ENCODE measurements at regions not wholly inside any gene's neighbourhood (a gene's known extent, or its start where the extent isn't known, plus 50 kb on each side); places are given as distances from the start of the nearest gene placed in this dataset.
A peak's percentile ranks its signal among the peaks of the same experiment; 100 is the strongest.

- DNase-seq: no peak
These were observed 519.3 kb downstream of the MED13L start for GRCh38 chr12:115758183-115758582.

- no peak for DNase-seq
These were observed 520.7 kb downstream of the MED13L start for GRCh38 chr12:115756804-115757203.

- DNase-seq: no peak
These were observed 521.2 kb downstream of the MED13L start for GRCh38 chr12:115756271-115756670.

- DNase-seq: no peak
These were observed 521.8 kb downstream of the MED13L start for GRCh38 chr12:115755725-115756085.

GRCh38 chr12:115755061-115755724, 522.3 kb downstream of the MED13L start:
- DNase-seq: no peak

- peak; percentile 40 to 52 for DNase-seq
These were observed 524.4 kb downstream of the MED13L start for GRCh38 chr12:115752913-115753726.

- no peak for DNase-seq
These were observed 525.3 kb downstream of the MED13L start for GRCh38 chr12:115752156-115752555.

GRCh38 chr12:115750340-115750739, 527.2 kb downstream of the MED13L start:
- DNase-seq: no peak

GRCh38 chr12:115749071-115749841, 528.2 kb downstream of the MED13L start:
- DNase-seq: no peak

GRCh38 chr12:115740586-115741155, 536.8 kb downstream of the MED13L start:
- no peak for DNase-seq

- no peak for DNase-seq
These were observed 539.6 kb downstream of the MED13L start for GRCh38 chr12:115737895-115738294.

GRCh38 chr12:115736360-115736759, 541.1 kb downstream of the MED13L start:
- no peak for DNase-seq

- DNase-seq: no peak
These were observed 546.4 kb downstream of the MED13L start for GRCh38 chr12:115730975-115731541.

GRCh38 chr12:115726691-115727090, 550.8 kb downstream of the MED13L start:
- DNase-seq: no peak

GRCh38 chr12:115722181-115722580, 555.3 kb downstream of the MED13L start:
- DNase-seq: no peak

GRCh38 chr12:115716551-115716950, 560.9 kb downstream of the MED13L start:
- DNase-seq: no peak

- DNase-seq: no peak
These were observed 564.8 kb downstream of the MED13L start for GRCh38 chr12:115712676-115713075.

GRCh38 chr12:115710104-115710564, 567.4 kb downstream of the MED13L start:
- no peak for DNase-seq

GRCh38 chr12:115709540-115710011, 567.9 kb downstream of the MED13L start:
- no peak for DNase-seq

GRCh38 chr12:115708801-115709200, 568.7 kb downstream of the MED13L start:
- DNase-seq: no peak

- DNase-seq: no peak
These were observed 576.5 kb downstream of the MED13L start for GRCh38 chr12:115700896-115701465.

- no peak for DNase-seq
These were observed 577.4 kb downstream of the MED13L start for GRCh38 chr12:115700081-115700480.

All from hippocampal formation (tissue), 2 donors.